Gastrocnemius medialis (tissue), 4 donors: ENCODE measurements at regions not wholly inside any gene's neighbourhood (a gene's known extent, or its start where the extent isn't known, plus 50 kb on each side); places are given as distances from the start of the nearest gene placed in this dataset.

Experiments
- ATAC-seq, 2 donors: fragments of 150-250 bp; one replicate each; pipeline ENCODE4 v1.9.1; 2016
- DNase-seq, 2 donors: peaks; one replicate each; pipeline ENCODE4 v3.0.0-alpha.2; 2019
- H3K27ac ChIP-seq, 4 donors: fragments of 200-600 bp; sonication (generic); 1 replicate in 1 of 4; 2 replicates in 3 of 4; pipeline ENCODE4 v1.5.1; 2016 to 2018; ENCODE audit warnings: mild to moderate bottlenecking in 2 of 4, moderate library complexity in 1 of 4
- H3K27me3 ChIP-seq, 3 donors: fragments of 200-600 bp; sonication (generic) in 2 of 3; 1 replicate in 1 of 3; 2 replicates in 2 of 3; pipeline versions ENCODE4 v1.5.1 to v1.6.0; 2016 to 2019; ENCODE audit warnings: mild to moderate bottlenecking in 1 of 3, moderate library complexity in 1 of 3
- H3K36me3 ChIP-seq, 2 donors: fragments of 200-600 bp; sonication (generic) in 1 of 2; one replicate each; pipeline ENCODE4 v1.5.1; 2017 to 2018
- H3K4me1 ChIP-seq, 2 donors: fragments of 200-600 bp; sonication (generic) in 1 of 2; one replicate each; pipeline ENCODE4 v1.5.1; 2016 to 2017; ENCODE audit warnings: mild to moderate bottlenecking in 2 of 2
- H3K4me3 ChIP-seq, 4 donors: fragments of 200-600 bp; sonication (generic) in 3 of 4; 1 replicate in 1 of 4; 2 replicates in 3 of 4; pipeline ENCODE4 v1.5.1; 2016 to 2019; ENCODE audit warnings: mild to moderate bottlenecking in 2 of 4
- H3K9me3 ChIP-seq, 3 donors: fragments of 200-600 bp; sonication (generic) in 2 of 3; 1 replicate in 1 of 3; 2 replicates in 2 of 3; pipeline ENCODE4 v1.5.1; 2016 to 2019
- POLR2A ChIP-seq, 2 donors: fragments of 450-650 bp; IDR thresholded peaks; one replicate each; pipeline ENCODE4 v1.6.1; 2017; ENCODE audit warnings: antibody characterized with exemption in 2 of 2, mild to moderate bottlenecking in 2 of 2, moderate library complexity in 2 of 2
- in situ Hi-C, 4 donors: fragments of 200-750 bp; cut with MboI; loops; one replicate each; pipeline versions ENCODE4 v1.15.0 to v1.8.0; 2017; ENCODE audit warnings: low sequenced_read_pairs in 4 of 4
- intact Hi-C: fragments of 100-400 bp; cut with DNase I; formaldehyde crosslinking; loops from one replicate; pipeline ENCODE4 v1.15.1; 2023; ENCODE audit warnings: low total_unique reads
- TF ChIP-seq, protein P1 (sequence below), 5 experiments: fragments of 450-650 bp in 3 of 5; fragments of 200-600 bp in 2 of 5; sonication (generic) in 2 of 5; IDR thresholded peaks in 4 of 5; conservative IDR thresholded peaks in 1 of 5; 1 replicate in 4 of 5; 2 replicates in 1 of 5; pipeline ENCODE4 v1.5.1; 2016 to 2019; ENCODE audit warnings: antibody characterized with exemption in 5 of 5, mild to moderate bottlenecking in 3 of 5, moderate library complexity in 3 of 5

DNA sequence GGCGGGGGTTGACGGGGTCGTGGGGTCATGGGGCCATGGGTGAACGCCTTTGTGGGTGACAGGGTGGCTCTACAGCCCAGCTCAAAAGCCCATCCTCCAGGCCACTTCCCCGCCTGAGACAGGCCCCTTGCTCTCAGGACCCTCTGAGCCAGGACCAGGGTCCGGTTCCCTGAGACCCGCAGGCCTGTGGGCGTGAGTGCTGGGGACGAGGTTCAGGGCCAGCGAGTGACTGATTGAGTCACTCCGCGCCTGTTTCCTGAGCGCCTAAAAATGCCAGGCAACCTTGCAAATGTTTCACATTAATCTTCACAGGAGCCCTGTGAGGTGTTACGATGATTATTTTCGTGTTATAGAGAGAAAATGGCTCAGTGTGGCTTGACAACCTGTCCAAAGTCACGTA, 97.8 kb downstream of the ZNF674 start:
- intact Hi-C loops = loop anchor here (2.0 kb wide), 1 partner anchor 97 kb away; the partner anchor contains the start of gene ZNF674

GRCh38 chrX:46446727-46447378, 98.4 kb downstream of the ZNF674 start:
- ATAC-seq = peak; percentile 88 to 92

More for the DNA sequence above, 97.8 kb downstream of the ZNF674 start:
- H3K36me3 ChIP-seq = no peaks in the 10 kb centered on the region
- no peaks in the 10 kb centered on the region for H3K9me3 ChIP-seq
- no peak for DNase-seq
- H3K4me1 ChIP-seq = no peaks in the 10 kb centered on the region
- in situ Hi-C loops = loop anchor here in 1 of 4 donors (25.0 kb wide), 1 partner anchor 90 kb away; the partner anchor contains the start of gene ZNF674
- no peaks in the 10 kb centered on the region for H3K27me3 ChIP-seq
- ATAC-seq = no peak
- TF ChIP-seq, protein P1, sequence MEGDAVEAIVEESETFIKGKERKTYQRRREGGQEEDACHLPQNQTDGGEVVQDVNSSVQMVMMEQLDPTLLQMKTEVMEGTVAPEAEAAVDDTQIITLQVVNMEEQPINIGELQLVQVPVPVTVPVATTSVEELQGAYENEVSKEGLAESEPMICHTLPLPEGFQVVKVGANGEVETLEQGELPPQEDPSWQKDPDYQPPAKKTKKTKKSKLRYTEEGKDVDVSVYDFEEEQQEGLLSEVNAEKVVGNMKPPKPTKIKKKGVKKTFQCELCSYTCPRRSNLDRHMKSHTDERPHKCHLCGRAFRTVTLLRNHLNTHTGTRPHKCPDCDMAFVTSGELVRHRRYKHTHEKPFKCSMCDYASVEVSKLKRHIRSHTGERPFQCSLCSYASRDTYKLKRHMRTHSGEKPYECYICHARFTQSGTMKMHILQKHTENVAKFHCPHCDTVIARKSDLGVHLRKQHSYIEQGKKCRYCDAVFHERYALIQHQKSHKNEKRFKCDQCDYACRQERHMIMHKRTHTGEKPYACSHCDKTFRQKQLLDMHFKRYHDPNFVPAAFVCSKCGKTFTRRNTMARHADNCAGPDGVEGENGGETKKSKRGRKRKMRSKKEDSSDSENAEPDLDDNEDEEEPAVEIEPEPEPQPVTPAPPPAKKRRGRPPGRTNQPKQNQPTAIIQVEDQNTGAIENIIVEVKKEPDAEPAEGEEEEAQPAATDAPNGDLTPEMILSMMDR (IDR thresholded peaks at IDR 0.05 in 4 of 5, conservative IDR thresholded peaks at IDR 0.05 in 1 of 5) = no peak
- TF ChIP-seq POLR2A (IDR thresholded peaks at IDR 0.05) = no peak
- peak overlapping the region; percentile 84 to 90 (median 88) for H3K27ac ChIP-seq
- H3K4me3 ChIP-seq = peak overlapping the region; percentile 70 to 90 (median 82)

GRCh38 chrX:46444011-46444410, 101.2 kb downstream of the ZNF674 start:
- DNase-seq = no peak
- no peaks in the 10 kb centered on the region for H3K36me3 ChIP-seq
- intact Hi-C loops = no loop called here
- in situ Hi-C loops = loop anchor here in 1 of 4 donors (25.0 kb wide), 1 partner anchor 93 kb away; the partner anchor contains the start of gene ZNF674
- no peaks in the 10 kb centered on the region for H3K27me3 ChIP-seq
- H3K4me1 ChIP-seq = no peaks in the 10 kb centered on the region
- no peak overlapping the region for H3K27ac ChIP-seq
- TF ChIP-seq, protein P1 (IDR thresholded peaks at IDR 0.05 in 4 of 5, conservative IDR thresholded peaks at IDR 0.05 in 1 of 5) = no peak
- TF ChIP-seq POLR2A (IDR thresholded peaks at IDR 0.05) = no peak
- no peaks in the 10 kb centered on the region for H3K9me3 ChIP-seq
- no peak for ATAC-seq
- no peak overlapping the region for H3K4me3 ChIP-seq

More at GRCh38 chrX:46446727-46447378, 98.4 kb downstream of the ZNF674 start:
- H3K4me3 ChIP-seq = peak overlapping the region; percentile 70 to 90 (median 82)
- in situ Hi-C loops (loop anchor here in 1 of 4 donors (25.0 kb wide), 1 partner anchor 90 kb away; the partner anchor contains the start of gene ZNF674), intact Hi-C loops (loop anchor here (2.0 kb wide), 1 partner anchor 98 kb away; the partner anchor contains the start of gene ZNF674)
- DNase-seq = peak; percentile 59 to 81
- H3K27ac ChIP-seq = peak overlapping the region; percentile 84 to 90 (median 88)
- H3K27me3 ChIP-seq = no peaks in the 10 kb centered on the region
- no peaks in the 10 kb centered on the region for H3K4me1 ChIP-seq
- H3K36me3 ChIP-seq = no peaks in the 10 kb centered on the region
- no peaks in the 10 kb centered on the region for H3K9me3 ChIP-seq
- TF ChIP-seq, protein P1 (IDR thresholded peaks at IDR 0.05 in 4 of 5, conservative IDR thresholded peaks at IDR 0.05 in 1 of 5) = no peak
- TF ChIP-seq POLR2A (IDR thresholded peaks at IDR 0.05) = peak; percentile 35 to 62

- H3K9me3 ChIP-seq = no peaks in the 10 kb centered on the region
- in situ Hi-C loops = loop anchor here in 1 of 4 donors (25.0 kb wide), 1 partner anchor 101 kb away; the partner anchor contains the start of gene ZNF674
- DNase-seq (no peak), ATAC-seq (no peak)
- H3K4me1 ChIP-seq = no peaks in the 10 kb centered on the region
- no peaks in the 10 kb centered on the region for H3K36me3 ChIP-seq
- intact Hi-C loops = no loop called here
- no peak overlapping the region for H3K4me3 ChIP-seq
- TF ChIP-seq, protein P1 (IDR thresholded peaks at IDR 0.05 in 4 of 5, conservative IDR thresholded peaks at IDR 0.05 in 1 of 5) = no peak
- no peak for TF ChIP-seq POLR2A (IDR thresholded peaks at IDR 0.05)
- H3K27me3 ChIP-seq = no peaks in the 10 kb centered on the region
- no peak overlapping the region for H3K27ac ChIP-seq
Measured at GRCh38 chrX:46436744-46437143, 108.5 kb downstream of the ZNF674 start.
